Endothelial cell of umbilical vein (primary cell): ENCODE measurements at regions not wholly inside any gene's neighbourhood (a gene's known extent, or its start where the extent isn't known, plus 50 kb on each side); places are given as distances from the start of the nearest gene placed in this dataset.

Source experiments
- BruUV-seq: library from RNA; stranded (reverse); fragments of 400-500 nt; replicated peaks from 2 replicates; lab custom pipeline; 2021; lab: Mats Ljungman, UMichigan
- CTCF ChIA-PET: fragments of 300-600, 350-600 bp; sonication (Branson Sonifier 250); formaldehyde crosslinking; loops from one replicate; lab custom pipeline; 2021; ENCODE audit warnings: antibody characterized with exemption, inconsistent platforms; lab: Charles Lee
- POLR2A ChIA-PET: fragments of 300-600, 350-600 bp; sonication (Branson Sonifier 250); formaldehyde crosslinking; loops from one replicate; lab custom pipeline; 2021; ENCODE audit warnings: antibody characterized with exemption, inconsistent platforms; lab: Charles Lee
- DNase-seq: peaks from one replicate; pipeline ENCODE4 v3.0.0-alpha.2; 2011; ENCODE audit warnings: low read depth, low spot score
- FAIRE-seq: peaks from 2 replicates; lab custom pipeline; 2011; peaks lifted over from hg19 to GRCh38; lab: Jason Lieb, UNC
- H2AFZ ChIP-seq: 2 replicates; pipeline ENCODE4 v1.6.0; 2012; ENCODE audit warnings: low read depth, low read length, control low read depth, inconsistent platforms
- H3K27ac ChIP-seq: 2 replicates; pipeline ENCODE4 v1.5.1; 2011; ENCODE audit warnings: low read depth, mild to moderate bottlenecking, control low read depth, low read length, moderate library complexity; ENCODE audit not compliant: insufficient read depth
- H3K27me3 ChIP-seq, 2 experiments: 2 replicates each; pipeline versions ENCODE4 v1.6.0 to v1.6.1; 2011; ENCODE audit warnings: low read length in 2 of 2, mixed read lengths in 1 of 2; ENCODE audit not compliant: control insufficient read depth in 2 of 2, insufficient read depth in 2 of 2
- H3K36me3 ChIP-seq, 2 experiments: 2 replicates in 1 of 2; 3 replicates in 1 of 2; pipeline ENCODE4 v1.5.1; 2011; ENCODE audit warnings: low read length in 2 of 2, mild to moderate bottlenecking in 1 of 2, moderate library complexity in 1 of 2; ENCODE audit not compliant: control insufficient read depth in 2 of 2, insufficient read depth in 2 of 2; ENCODE audit errors: extremely low read depth in 1 of 2
- H3K4me1 ChIP-seq: 3 replicates; pipeline ENCODE4 v1.5.1; 2011; ENCODE audit warnings: mild to moderate bottlenecking, low read length; ENCODE audit not compliant: control insufficient read depth, insufficient read depth; ENCODE audit errors: extremely low read depth
- H3K4me2 ChIP-seq: 2 replicates; pipeline ENCODE4 v1.6.1; 2011; ENCODE audit warnings: low read length, control low read depth, mixed read lengths; ENCODE audit not compliant: insufficient read depth
- H3K4me3 ChIP-seq, 3 experiments: fragments of 200-600 bp in 1 of 3; sonication (generic), shearing (Covaris generic) in 1 of 3; replicated peaks in 1 of 3; 2 replicates each; pipeline ENCODE4 v1.5.1; 2011 to 2016; ENCODE audit warnings: control low read depth in 3 of 3, low read length in 3 of 3, mild to moderate bottlenecking in 2 of 3, inconsistent platforms in 1 of 3, low read depth in 1 of 3, moderate library complexity in 1 of 3; ENCODE audit not compliant: insufficient read depth in 1 of 3
- H3K79me2 ChIP-seq: 2 replicates; pipeline ENCODE4 v1.6.0; 2012; ENCODE audit warnings: low read length, inconsistent platforms; ENCODE audit not compliant: control insufficient read depth, insufficient read depth
- H3K9ac ChIP-seq: replicated peaks from 2 replicates; pipeline ENCODE3; 2011; ENCODE audit warnings: low read length, control low read depth; ENCODE audit not compliant: insufficient read depth; ENCODE audit errors: extremely low read depth
- H3K9me1 ChIP-seq: replicated peaks from 3 replicates; pipeline ENCODE4 v1.6.0; 2011; ENCODE audit warnings: mild to moderate bottlenecking, low read length; ENCODE audit not compliant: control insufficient read depth, insufficient read depth; ENCODE audit errors: extremely low read depth
- H3K9me3 ChIP-seq: replicated peaks from 2 replicates; pipeline ENCODE4 v1.5.1; 2012; ENCODE audit warnings: low read length, inconsistent platforms; ENCODE audit not compliant: control insufficient read depth, insufficient read depth
- H4K20me1 ChIP-seq: replicated peaks from 2 replicates; pipeline ENCODE3; 2011; ENCODE audit warnings: mild to moderate bottlenecking, low read length; ENCODE audit not compliant: control insufficient read depth, insufficient read depth; ENCODE audit errors: extremely low read depth
- EZH2 ChIP-seq: IDR thresholded peaks from 2 replicates; pipeline ENCODE4 v1.6.1; 2012; ENCODE audit warnings: borderline replicate concordance, low read depth, mild to moderate bottlenecking, moderate library complexity, low read length, inconsistent platforms; ENCODE audit not compliant: severe bottlenecking
- FOS ChIP-seq: IDR thresholded peaks from 2 replicates; pipeline ENCODE4 v1.6.1; 2011; ENCODE audit warnings: mild to moderate bottlenecking, low read length, moderate library complexity, borderline replicate concordance; ENCODE audit not compliant: insufficient read depth
- GATA2 ChIP-seq: IDR thresholded peaks from 2 replicates; pipeline ENCODE4 v1.7.0; 2011; ENCODE audit warnings: low read depth, mild to moderate bottlenecking, moderate library complexity, mixed read lengths, low read length; ENCODE audit not compliant: insufficient read length, insufficient read depth
- JUN ChIP-seq: IDR thresholded peaks from 2 replicates; pipeline ENCODE4 v1.6.1; 2011; ENCODE audit warnings: borderline replicate concordance, low read depth; ENCODE audit not compliant: insufficient read length, insufficient read depth
- MYC ChIP-seq: IDR thresholded peaks from one replicate; pipeline ENCODE4 v1.6.1; 2011; ENCODE audit warnings: mild to moderate bottlenecking, low read depth, low read length
- POLR2A ChIP-seq: IDR thresholded peaks from 2 replicates; pipeline ENCODE4 v1.6.1; 2012; ENCODE audit warnings: low read depth, mild to moderate bottlenecking, control low read depth, low read length
- POLR2AphosphoS5 ChIP-seq: IDR thresholded peaks from 2 replicates; pipeline ENCODE4 v1.6.1; 2012; ENCODE audit warnings: low read depth, mild to moderate bottlenecking, control low read depth, low read length, moderate library complexity; ENCODE audit not compliant: insufficient read depth
- dilution Hi-C: fragments of 300-500 bp; cut with MboI; formaldehyde crosslinking; loops from one replicate; pipeline ENCODE4 v1.15.0; 2019; ENCODE audit warnings: low sequenced_read_pairs; ENCODE audit not compliant: extremely low pct_ligation_motif_present
- intact Hi-C: fragments of 100-400 bp; cut with micrococcal nuclease; formaldehyde crosslinking; loops from one replicate; pipeline ENCODE4 v1.10.0; 2022
- TF ChIP-seq, protein P1 (sequence below), 2 donors: IDR thresholded peaks; 1 replicate in 1 of 2; 2 replicates in 1 of 2; pipeline ENCODE4 v1.5.1; 2011; ENCODE audit warnings: low read length in 2 of 2, mild to moderate bottlenecking in 2 of 2, moderate library complexity in 2 of 2, control low read depth in 1 of 2, inconsistent platforms in 1 of 2, low read depth in 1 of 2; ENCODE audit not compliant: insufficient read depth in 1 of 2; ENCODE audit errors: extremely low read depth in 1 of 2
- TF ChIP-seq, protein P2 (sequence below): IDR thresholded peaks from 2 replicates; pipeline ENCODE4 v1.6.1; 2011; ENCODE audit not compliant: insufficient read depth, insufficient read length

DNA sequence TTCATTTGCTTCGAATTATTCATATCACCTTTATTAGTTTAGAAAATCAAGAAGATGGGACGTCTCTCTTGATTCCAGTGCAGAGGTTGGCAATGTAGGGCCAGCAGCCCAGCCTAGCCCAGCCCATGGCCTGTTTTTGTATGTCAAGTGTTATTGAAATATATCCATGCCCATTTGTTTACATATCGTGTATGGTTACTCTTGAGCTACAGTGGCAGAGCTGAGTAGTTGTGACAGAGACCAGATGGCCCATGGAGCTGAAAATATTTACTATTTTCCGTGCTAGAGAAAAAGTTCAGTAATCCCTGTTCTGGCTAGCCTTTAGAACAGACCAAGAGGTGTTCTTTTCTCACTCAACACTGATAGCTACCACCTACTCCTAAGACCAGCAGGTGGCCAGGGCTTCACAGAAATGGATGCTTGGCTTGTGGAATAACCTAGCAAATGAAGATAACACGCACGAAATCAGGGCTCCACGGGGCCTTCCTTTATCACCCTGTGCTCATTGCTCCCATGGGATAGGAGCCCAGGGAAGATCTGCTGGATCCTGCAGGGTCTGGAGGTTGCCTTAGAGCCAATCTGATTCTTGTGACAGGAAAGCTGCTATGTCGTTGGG, 123.2 kb upstream of the ANKFN1 start:
- Histone ChIP-seq H3K4me3 (no peak overlapping the region), H3K79me2 (no peaks in the 10 kb centered on the region), H3K27ac (no peak overlapping the region), H3K4me2 (no peak overlapping the region), H3K27me3 (no peaks in the 10 kb centered on the region), H3K4me1 (no peaks in the 10 kb centered on the region), H3K9ac (no peak overlapping the region), H2AFZ (no peak overlapping the region), H4K20me1 (no peaks in the 10 kb centered on the region), H3K36me3 (no peaks in the 10 kb centered on the region), H3K9me1 (no peaks in the 10 kb centered on the region), H3K9me3 (no peaks in the 10 kb centered on the region)
- no TSS peak for BruUV-seq
- intact Hi-C loops = no loop called here
- POLR2A ChIA-PET = no interaction called here
- dilution Hi-C loops = no loop called here
- TF ChIP-seq JUN = no peak
- TF ChIP-seq EZH2 = no peak
- TF ChIP-seq GATA2 = no peak
- TF ChIP-seq MYC = no peak
- no peak for FAIRE-seq
- CTCF ChIA-PET = no interaction called here
- DNase-seq = no peak

DNA sequence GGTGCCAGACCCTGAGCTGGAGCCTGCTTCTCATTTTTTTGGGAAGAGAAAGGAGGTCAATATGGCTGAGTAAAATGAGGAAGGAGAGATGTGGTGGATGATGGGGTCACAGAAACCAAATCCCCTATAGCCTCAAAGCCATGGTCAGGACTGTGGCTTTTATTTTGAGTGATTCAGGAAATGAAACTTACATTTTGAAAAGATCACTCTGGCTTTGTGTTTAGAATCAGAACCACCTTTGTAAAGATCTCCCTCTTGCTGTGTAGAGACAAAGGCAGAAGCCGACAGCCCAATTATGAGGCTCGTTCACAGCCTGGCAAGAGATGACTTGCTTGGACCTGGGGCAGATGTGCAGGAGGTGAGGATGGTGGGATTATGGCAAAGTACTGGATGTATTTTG, 121.6 kb upstream of the ANKFN1 start:
- Histone ChIP-seq H3K4me3 (no peak overlapping the region), H3K9ac (no peak overlapping the region), H4K20me1 (no peaks in the 10 kb centered on the region), H3K9me3 (no peaks in the 10 kb centered on the region), H3K4me2 (no peak overlapping the region), H3K27ac (no peak overlapping the region), H3K9me1 (no peaks in the 10 kb centered on the region), H3K79me2 (no peaks in the 10 kb centered on the region), H3K4me1 (no peaks in the 10 kb centered on the region), H3K36me3 (no peaks in the 10 kb centered on the region), H3K27me3 (no peaks in the 10 kb centered on the region), H2AFZ (no peak overlapping the region)
- ChIA-PET POLR2A (no interaction called here), CTCF (no interaction called here)
- intact Hi-C loops (no loop called here), dilution Hi-C loops (no loop called here)
- TF ChIP-seq JUN = no peak
- no peak for TF ChIP-seq GATA2
- TF ChIP-seq, protein P1, sequence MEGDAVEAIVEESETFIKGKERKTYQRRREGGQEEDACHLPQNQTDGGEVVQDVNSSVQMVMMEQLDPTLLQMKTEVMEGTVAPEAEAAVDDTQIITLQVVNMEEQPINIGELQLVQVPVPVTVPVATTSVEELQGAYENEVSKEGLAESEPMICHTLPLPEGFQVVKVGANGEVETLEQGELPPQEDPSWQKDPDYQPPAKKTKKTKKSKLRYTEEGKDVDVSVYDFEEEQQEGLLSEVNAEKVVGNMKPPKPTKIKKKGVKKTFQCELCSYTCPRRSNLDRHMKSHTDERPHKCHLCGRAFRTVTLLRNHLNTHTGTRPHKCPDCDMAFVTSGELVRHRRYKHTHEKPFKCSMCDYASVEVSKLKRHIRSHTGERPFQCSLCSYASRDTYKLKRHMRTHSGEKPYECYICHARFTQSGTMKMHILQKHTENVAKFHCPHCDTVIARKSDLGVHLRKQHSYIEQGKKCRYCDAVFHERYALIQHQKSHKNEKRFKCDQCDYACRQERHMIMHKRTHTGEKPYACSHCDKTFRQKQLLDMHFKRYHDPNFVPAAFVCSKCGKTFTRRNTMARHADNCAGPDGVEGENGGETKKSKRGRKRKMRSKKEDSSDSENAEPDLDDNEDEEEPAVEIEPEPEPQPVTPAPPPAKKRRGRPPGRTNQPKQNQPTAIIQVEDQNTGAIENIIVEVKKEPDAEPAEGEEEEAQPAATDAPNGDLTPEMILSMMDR (IDR thresholded peaks at IDR 0.05; ENCODE audit: extremely low read depth in 1 of 2, insufficient read depth in 1 of 2, low read depth in 1 of 2, low read length in 2 of 2) = no peak
- TF ChIP-seq, protein P2, sequence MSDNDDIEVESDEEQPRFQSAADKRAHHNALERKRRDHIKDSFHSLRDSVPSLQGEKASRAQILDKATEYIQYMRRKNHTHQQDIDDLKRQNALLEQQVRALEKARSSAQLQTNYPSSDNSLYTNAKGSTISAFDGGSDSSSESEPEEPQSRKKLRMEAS = no peak
- no peak for TF ChIP-seq EZH2
- TF ChIP-seq MYC = no peak
- no peak for TF ChIP-seq FOS
- TF ChIP-seq POLR2AphosphoS5 = no peak
- no peak for TF ChIP-seq POLR2A
- BruUV-seq = no TSS peak
- no peak for DNase-seq
- no peak for FAIRE-seq
